NCI-H1105 treated with DMSO at 0.1 percent for 48 hours (cell line): ENCODE measurements at regions not wholly inside any gene's neighbourhood (a gene's known extent, or its start where the extent isn't known, plus 50 kb on each side); places are given as distances from the start of the nearest gene placed in this dataset.

ENCODE experiments used
- DNase-seq: peaks from one replicate; lab custom pipeline; 2025; lab: John Stamatoyannopoulos, UW

GRCh38 chr6:71481011-71481410 lies 192.4 kb downstream of the OGFRL1 start:
- DNase-seq = no peak

GRCh38 chr6:71481801-71482200 lies 193.2 kb downstream of the OGFRL1 start:
- no peak for DNase-seq

GRCh38 chr6:71482742-71483141 lies 194.1 kb downstream of the OGFRL1 start:
- DNase-seq = no peak

GRCh38 chr6:71486461-71486860 lies 197.8 kb downstream of the OGFRL1 start:
- DNase-seq = no peak

- no peak for DNase-seq
Measured at GRCh38 chr6:71488186-71488585, 199.6 kb downstream of the OGFRL1 start.

- DNase-seq = no peak
Measured at GRCh38 chr6:71489736-71490135, 201.1 kb downstream of the OGFRL1 start.

- no peak for DNase-seq
Measured at GRCh38 chr6:71490876-71491275, 202.3 kb downstream of the OGFRL1 start.

- DNase-seq = no peak
Measured at GRCh38 chr6:71491844-71492243, 203.2 kb downstream of the OGFRL1 start.

GRCh38 chr6:71492668-71493067 lies 204.1 kb downstream of the OGFRL1 start:
- DNase-seq = no peak

- no peak for DNase-seq
Measured at GRCh38 chr6:71496018-71496721, 207.6 kb downstream of the OGFRL1 start.

GRCh38 chr6:71496722-71497033 lies 208.1 kb downstream of the OGFRL1 start:
- no peak for DNase-seq

- no peak for DNase-seq
Measured at GRCh38 chr6:71498638-71499037, 210.0 kb downstream of the OGFRL1 start.

GRCh38 chr6:71499667-71500066 lies 211.1 kb downstream of the OGFRL1 start:
- DNase-seq = no peak

- no peak for DNase-seq
Measured at GRCh38 chr6:71502168-71502567, 213.6 kb downstream of the OGFRL1 start.

GRCh38 chr6:71502956-71503355 lies 214.3 kb downstream of the OGFRL1 start:
- DNase-seq = no peak

- no peak for DNase-seq
Measured at GRCh38 chr6:71507183-71507582, 218.6 kb downstream of the OGFRL1 start.

GRCh38 chr6:71509191-71510005 lies 220.8 kb downstream of the OGFRL1 start:
- no peak for DNase-seq

GRCh38 chr6:71510057-71510713 lies 221.6 kb downstream of the OGFRL1 start:
- DNase-seq = peak; percentile 38

- no peak for DNase-seq
Measured at GRCh38 chr6:71510856-71511255, 222.2 kb downstream of the OGFRL1 start.

GRCh38 chr6:71512256-71512655 lies 223.6 kb downstream of the OGFRL1 start:
- DNase-seq = no peak

GRCh38 chr6:71513036-71513435 lies 224.4 kb downstream of the OGFRL1 start:
- no peak for DNase-seq

GRCh38 chr6:71523548-71523947 lies 234.9 kb downstream of the OGFRL1 start:
- no peak for DNase-seq

GRCh38 chr6:71524201-71524600 lies 235.6 kb downstream of the OGFRL1 start:
- DNase-seq = no peak
